ENCODE measurements at regions not wholly inside any gene's neighbourhood (a gene's known extent, or its start where the extent isn't known, plus 50 kb on each side); places are given as distances from the start of the nearest gene placed in this dataset.

- TF ChIP-seq ZNF532 (CRISPR knock-in tag; IDR thresholded peaks at IDR 0.05; ENCODE audit: borderline replicate concordance) = no peak
- no peak for TF ChIP-seq ZBTB21 (CRISPR knock-in tag; IDR thresholded peaks at IDR 0.05; ENCODE audit: borderline replicate concordance)
- no peak for TF ChIP-seq GTF2I (CRISPR knock-in tag; conservative IDR thresholded peaks at IDR 0.05)
- TF ChIP-seq ZNF512 (CRISPR knock-in tag; IDR thresholded peaks at IDR 0.05; ENCODE audit: borderline replicate concordance) = no peak
- TF ChIP-seq ARID4B (CRISPR knock-in tag; IDR thresholded peaks at IDR 0.05; ENCODE audit: borderline replicate concordance) = no peak
- no peak for TF ChIP-seq ZNF138 (CRISPR knock-in tag; conservative IDR thresholded peaks at IDR 0.05)
- no peak for TF ChIP-seq GRHL2 (CRISPR knock-in tag; IDR thresholded peaks at IDR 0.05; ENCODE audit: insufficient replicate concordance, severe bottlenecking)
Observed at GRCh38 chr12:66755727-66756395, 77.0 kb upstream of the GRIP1 start (continued).

- CTCF ChIA-PET = no interaction called here
- TF ChIP-seq GTF2I (CRISPR knock-in tag; conservative IDR thresholded peaks at IDR 0.05) (no peak), PRDM15 (CRISPR knock-in tag; IDR thresholded peaks at IDR 0.05) (no peak), TP53 (CRISPR knock-in tag; IDR thresholded peaks at IDR 0.05) (no peak), ZSCAN18 (CRISPR knock-in tag; IDR thresholded peaks at IDR 0.05) (no peak), ETV6 (CRISPR knock-in tag; IDR thresholded peaks at IDR 0.05) (no peak), ZNF396 (CRISPR knock-in tag; IDR thresholded peaks at IDR 0.05; ENCODE audit: borderline replicate concordance) (no peak), PRRX2 (CRISPR knock-in tag; IDR thresholded peaks at IDR 0.05) (no peak), ESRRA (CRISPR knock-in tag; IDR thresholded peaks at IDR 0.05; ENCODE audit: borderline replicate concordance) (no peak), HMGA2 (CRISPR knock-in tag; IDR thresholded peaks at IDR 0.05) (no peak), NR3C1 (CRISPR knock-in tag; conservative IDR thresholded peaks at IDR 0.05; ENCODE audit: low read depth) (no peak), ZNF281 (CRISPR knock-in tag; IDR thresholded peaks at IDR 0.05) (no peak)
Observed at GRCh38 chr12:66756631-66757030, 77.8 kb upstream of the GRIP1 start.

More at GRCh38 chr12:66756631-66757030, 77.8 kb upstream of the GRIP1 start:
- DNase-seq (ENCODE audit: low spot score) = no peak
- peaks cover 14% of the 10 kb centered on the region for H3K36me3 Mint-ChIP-seq
- no peak for ATAC-seq
- H3K9me3 Mint-ChIP-seq = peaks cover 21% of the 10 kb centered on the region
- peaks cover 23% of the 10 kb centered on the region for H3K4me1 Mint-ChIP-seq
- no peak overlapping the region for H3K27ac Mint-ChIP-seq
- H3K4me3 Mint-ChIP-seq = no peak overlapping the region
- POLR2A ChIA-PET = interaction anchor here (0.7 kb wide), 1 partner anchor 784 kb away, joined by 3 read pairs; no protein-coding TSS in a partner anchor
- no peaks in the 10 kb centered on the region for H3K27me3 Mint-ChIP-seq (ENCODE audit: low read depth)
